ENCODE measurements at regions not wholly inside any gene's neighbourhood (a gene's known extent, or its start where the extent isn't known, plus 50 kb on each side); places are given as distances from the start of the nearest gene placed in this dataset.

DNA sequence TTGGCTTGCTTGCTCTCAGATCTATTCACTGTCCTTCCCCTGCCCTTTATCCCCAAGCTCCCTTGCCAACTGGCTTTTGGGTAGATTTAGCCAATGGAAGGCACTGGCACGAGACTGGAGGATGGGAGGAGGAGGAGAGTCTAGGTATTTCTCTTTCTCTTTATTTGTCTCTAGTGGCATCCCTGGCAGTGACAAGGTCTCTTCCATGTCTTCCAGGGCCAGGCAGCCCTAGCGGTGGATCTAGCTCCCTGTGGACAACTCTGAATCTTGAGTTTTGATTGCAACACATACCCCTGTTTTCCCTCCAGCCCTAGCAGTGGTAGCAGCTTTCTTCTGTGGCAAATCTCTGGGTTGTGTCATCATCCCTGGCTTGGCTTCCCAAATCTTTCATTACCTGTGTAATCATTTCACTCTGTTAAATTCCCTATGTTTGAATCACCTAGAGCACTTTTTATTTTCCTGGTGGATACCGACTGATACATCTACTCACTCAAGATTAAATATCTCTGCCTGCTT is 171.1 kb upstream of the IRX6 start:
- TF ChIP-seq FOXM1 (IDR thresholded peaks at IDR 0.05; ENCODE audit: borderline replicate concordance) (no peak), HDGF (IDR thresholded peaks at IDR 0.05; ENCODE audit: borderline replicate concordance) (no peak), ZNF384 (IDR thresholded peaks at IDR 0.05) (no peak)

Measured in HEK293T (cell line).